Activated CD4-positive, CD25-positive, alpha-beta regulatory T cell treated with anti-CD3 and anti-CD28 coated beads, Interleukin-2, amount 50 U/mL, for 24 hours (primary cell): ENCODE measurements at regions not wholly inside any gene's neighbourhood (a gene's known extent, or its start where the extent isn't known, plus 50 kb on each side); places are given as distances from the start of the nearest gene placed in this dataset.
"Not testable (repeated sequence)": the region's sequence is repeated elsewhere in the genome, so short reads cannot be mapped to it uniquely, and the experiment has no call there.

ENCODE experiments used
- ATAC-seq, 2 donors: fragments of 150-1000 bp; cut with Tn5 transposase; one replicate each; pipeline ENCODE4 v1.10.0; 2021; ENCODE audit warnings: mild to moderate bottlenecking in 1 of 2, moderate library complexity in 1 of 2

GRCh38 chr21:35386491-35387079 is 337.5 kb upstream of the RUNX1 start:
- peak in 1 of 2 donors; percentile 49 for ATAC-seq

- no peak for ATAC-seq
Measured at GRCh38 chr21:35384375-35384774, 335.3 kb upstream of the RUNX1 start.

- ATAC-seq = no peak
Measured at GRCh38 chr21:35382696-35383095, 333.6 kb upstream of the RUNX1 start.

- no peak for ATAC-seq
Measured at GRCh38 chr21:35381743-35382310, 332.7 kb upstream of the RUNX1 start.

DNA sequence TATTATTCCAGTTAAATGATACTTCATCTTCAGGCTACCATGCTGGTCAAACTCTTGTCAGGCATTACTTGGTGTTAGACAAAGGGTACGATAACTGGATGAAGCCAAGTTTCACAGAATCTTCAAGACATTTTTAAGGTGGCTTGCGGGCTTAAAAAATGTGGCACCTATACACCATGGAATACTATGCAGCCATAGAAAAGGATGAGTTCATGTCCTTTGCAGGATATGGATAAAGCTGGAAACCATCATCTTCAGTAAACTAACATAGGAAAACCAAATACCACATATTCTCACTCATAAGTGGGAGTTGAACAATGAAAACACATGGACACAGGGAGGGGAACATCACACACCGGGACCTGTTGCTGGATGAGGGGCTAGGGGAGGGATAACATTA is 331.2 kb upstream of the RUNX1 start:
- not testable (repeated sequence) for ATAC-seq

- ATAC-seq = no peak
Measured at GRCh38 chr21:35378881-35379280, 329.8 kb upstream of the RUNX1 start.

- no peak for ATAC-seq
Measured at GRCh38 chr21:35377505-35378090, 328.5 kb upstream of the RUNX1 start.

GRCh38 chr21:35376406-35377135 is 327.5 kb upstream of the RUNX1 start:
- ATAC-seq = no peak

GRCh38 chr21:35375115-35375514 is 326.0 kb upstream of the RUNX1 start:
- ATAC-seq = no peak

GRCh38 chr21:35373998-35374397 is 324.9 kb upstream of the RUNX1 start:
- no peak for ATAC-seq

DNA sequence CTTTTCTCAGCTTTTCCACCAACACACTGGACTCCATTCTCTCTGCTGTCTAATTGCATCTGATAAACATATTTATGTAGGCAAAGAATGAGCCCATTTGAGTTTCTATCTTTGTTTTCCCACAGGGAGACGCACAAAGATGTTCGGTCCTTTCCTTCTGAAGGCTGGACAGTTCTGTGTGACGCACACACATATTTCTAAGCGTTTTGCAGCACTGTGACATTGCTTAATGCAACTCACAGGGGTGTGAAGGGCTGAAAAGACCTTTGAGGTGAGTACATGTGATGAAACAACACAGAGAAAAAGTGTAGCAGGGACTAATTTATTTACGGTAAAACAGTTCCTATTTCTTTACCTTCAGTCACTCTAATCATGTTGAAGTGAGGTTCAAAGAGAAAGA is 323.1 kb upstream of the RUNX1 start:
- no peak for ATAC-seq

DNA sequence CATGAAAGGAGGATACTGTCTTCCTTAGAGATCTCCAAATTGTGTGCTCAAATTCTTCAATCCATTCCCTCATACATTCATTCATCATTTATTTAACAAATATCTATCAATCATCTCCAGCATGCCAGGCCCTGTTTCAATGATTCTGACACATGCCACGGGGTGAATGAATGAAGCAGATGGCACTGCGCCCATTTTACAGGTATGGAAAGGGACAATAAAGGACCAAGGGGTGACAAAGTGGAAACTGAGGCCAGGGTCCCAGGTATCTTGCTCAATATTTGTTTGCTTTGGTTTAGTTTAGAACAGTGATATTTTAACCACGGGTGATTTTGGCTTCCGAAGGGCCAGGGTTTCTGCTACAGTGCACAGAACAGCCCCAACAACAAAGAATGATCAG is 321.6 kb upstream of the RUNX1 start:
- ATAC-seq = no peak

DNA sequence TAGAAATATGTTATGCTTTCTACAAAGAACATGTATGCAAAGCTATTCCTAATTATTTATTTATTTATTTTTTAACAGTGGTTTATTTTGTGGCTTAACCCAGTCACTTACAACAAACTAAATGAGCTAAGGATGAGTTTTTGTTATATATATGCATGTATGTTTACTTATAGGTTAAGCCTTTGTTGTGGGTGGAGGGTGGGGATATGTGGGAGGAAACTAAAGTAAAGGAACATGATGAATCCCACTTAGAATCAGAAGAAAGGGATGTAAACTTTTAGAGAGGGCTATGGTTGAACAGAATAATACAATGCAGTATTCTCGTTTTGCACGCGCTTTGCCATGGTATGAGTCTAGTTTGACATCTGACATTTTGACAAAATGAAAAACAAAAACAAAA is 321.0 kb upstream of the RUNX1 start:
- no peak for ATAC-seq

DNA sequence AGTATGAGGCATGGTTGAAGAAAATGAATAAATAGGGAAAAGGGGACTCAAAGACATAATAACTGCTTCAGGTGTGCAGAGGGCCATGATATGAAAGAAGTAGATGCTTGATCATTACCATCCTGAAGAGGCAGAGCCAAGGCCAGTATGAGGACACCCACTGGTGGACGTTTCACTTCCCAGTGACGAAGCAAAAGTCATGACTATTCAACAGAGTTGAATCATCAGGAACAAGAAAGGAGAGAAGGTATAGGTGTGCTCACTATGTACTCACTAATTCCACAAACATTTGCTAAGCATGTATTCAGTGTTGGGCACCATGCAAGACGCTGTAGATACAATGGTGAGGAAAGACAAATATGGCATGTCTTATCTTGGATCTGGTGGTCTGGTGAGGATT is 319.2 kb upstream of the RUNX1 start:
- ATAC-seq = peak in 1 of 2 donors; percentile 45

GRCh38 chr21:35367553-35367952 is 318.5 kb upstream of the RUNX1 start:
- no peak for ATAC-seq

DNA sequence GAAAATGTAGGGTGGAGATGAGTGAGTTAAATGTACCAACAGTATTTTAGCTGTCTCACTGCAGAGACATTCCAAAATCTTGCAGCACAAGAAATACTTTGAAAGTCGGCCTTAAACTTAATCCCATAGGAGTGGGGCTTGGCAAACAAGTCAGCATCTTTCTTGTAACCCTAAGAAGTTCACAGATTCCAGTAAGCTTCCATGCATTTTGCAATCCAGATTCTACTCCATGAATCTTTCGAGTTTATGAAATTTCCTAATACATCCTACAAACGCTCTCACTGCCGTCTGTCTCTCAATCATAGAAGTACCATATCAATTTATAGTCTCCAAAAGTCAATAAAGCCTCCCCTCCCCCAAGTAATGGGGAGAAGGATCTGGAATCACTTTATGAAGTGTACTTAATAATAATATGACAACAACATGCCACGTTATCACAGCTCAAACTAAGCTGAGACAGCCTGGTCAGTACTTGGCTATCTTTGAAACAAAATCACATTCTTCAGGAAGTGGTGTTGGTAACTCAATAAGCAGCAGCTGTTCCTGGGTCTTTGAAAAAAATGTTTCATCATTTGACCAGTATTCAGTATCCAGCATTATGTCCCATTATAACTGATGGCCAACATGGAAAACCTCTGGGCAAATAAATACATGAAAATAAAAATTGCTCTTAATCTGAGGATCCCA is 317.4 kb upstream of the RUNX1 start:
- no peak for ATAC-seq

- ATAC-seq = no peak
Measured at GRCh38 chr21:35363458-35363857, 314.4 kb upstream of the RUNX1 start.

DNA sequence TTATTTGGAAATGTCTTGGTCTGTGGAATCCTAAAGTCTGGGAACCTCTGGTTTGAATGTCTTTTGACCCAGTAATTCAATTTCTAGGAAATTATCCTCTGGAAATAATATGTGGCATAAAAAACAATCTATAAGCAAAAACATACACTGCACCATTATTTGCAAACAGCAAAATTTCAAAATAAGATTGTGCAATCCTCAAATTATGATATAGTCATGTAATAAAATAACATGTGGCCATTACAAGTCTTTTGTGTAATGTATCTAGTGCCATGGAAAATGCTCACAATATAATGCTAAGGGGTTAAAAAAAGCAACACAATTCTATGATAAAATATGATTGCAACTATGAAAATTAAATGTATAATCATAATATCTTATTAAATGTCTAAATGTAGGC is 312.9 kb upstream of the RUNX1 start:
- no peak for ATAC-seq

DNA sequence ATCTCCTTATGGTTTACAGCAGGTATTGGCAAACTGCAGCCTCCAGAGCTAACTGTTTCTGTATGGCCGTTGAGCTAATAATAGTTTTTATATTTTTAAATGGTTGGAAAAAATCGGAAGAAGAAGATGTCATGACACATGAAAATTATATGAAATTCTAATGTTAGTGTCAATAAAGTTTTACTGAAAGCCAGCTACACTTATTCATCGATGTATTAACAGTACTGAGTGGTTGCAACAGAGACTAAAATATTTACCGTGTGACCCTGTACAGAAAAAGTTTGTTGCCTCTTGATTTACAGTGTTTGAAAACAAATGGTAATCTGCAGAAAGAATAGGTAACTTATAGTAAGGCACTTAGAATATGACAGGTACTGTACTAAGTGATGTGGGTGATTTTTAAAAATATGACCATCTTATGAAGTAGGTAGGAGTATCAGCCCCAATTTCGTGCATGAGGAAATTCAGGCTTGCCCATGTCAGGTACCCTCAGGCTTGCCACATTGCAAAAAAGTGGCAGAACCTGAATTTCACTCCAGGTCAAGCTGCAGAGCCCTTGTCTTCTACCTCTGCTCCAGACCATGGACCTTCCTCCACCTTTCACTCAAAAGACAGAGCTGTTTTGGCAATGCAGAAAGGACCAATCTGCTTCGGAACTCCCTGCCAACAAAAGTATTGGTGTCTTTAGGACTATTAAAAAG is 311.9 kb upstream of the RUNX1 start:
- no peak for ATAC-seq

DNA sequence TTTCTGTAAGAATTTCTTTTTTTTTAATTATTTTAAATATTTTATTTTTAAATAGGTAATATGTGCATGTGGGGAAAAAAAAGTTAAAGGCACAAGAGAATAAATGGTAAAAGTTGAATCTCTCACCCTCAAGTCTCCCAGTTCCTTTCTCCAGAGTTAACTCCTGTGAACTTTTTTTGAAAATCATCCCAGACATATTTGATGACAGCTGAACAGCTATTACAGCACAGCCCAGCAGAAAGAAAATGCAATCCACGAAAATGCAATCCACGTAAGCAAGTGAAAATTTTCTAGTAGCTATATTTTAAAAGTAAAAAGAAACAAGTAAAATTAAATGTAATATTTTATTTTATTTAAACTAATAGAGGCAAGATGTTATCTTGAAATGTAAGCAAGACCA is 310.0 kb upstream of the RUNX1 start:
- no peak for ATAC-seq

GRCh38 chr21:35358008-35358407 is 308.9 kb upstream of the RUNX1 start:
- ATAC-seq = peak; percentile 96 to 97

DNA sequence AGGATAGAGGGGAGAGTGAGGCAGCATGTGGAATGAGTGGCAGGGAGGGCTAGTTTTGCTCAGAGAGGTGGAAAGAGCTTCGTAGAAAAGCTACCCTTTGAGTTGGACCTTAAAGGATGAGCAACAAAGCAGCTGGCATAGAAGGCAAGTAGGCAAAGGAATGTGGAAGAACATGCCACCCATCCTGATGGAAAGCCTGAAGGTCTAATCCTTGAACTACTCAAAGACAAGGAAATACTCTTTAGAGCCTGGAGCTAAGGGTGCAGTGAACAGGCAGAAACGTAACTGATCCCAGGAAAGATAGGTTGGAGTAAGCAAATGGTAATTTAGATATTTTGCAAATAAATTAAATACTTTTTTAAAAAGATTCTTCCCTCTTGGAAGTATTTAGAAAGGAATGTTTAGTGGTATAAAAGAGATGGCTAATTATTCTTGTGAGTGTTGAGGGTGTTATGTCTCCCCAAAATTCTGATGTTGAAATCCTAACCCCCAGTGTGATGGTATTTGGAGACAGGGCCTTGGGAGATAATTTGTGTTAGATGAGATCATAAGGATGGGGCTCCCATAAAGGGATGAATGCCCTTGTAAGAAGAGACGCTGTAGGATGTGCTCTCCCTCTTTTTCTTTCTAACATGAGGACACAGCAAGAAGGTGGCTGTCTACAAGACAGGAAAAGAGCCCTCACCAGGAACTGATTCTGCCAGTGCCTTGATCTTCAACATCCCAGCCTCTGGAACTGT is 308.1 kb upstream of the RUNX1 start:
- no peak for ATAC-seq
